GM23338 (cell line): ENCODE measurements at regions not wholly inside any gene's neighbourhood (a gene's known extent, or its start where the extent isn't known, plus 50 kb on each side); places are given as distances from the start of the nearest gene placed in this dataset.

Source experiments
- ATAC-seq: fragments of 200-7000 bp; cut with Tn5 transposase; 3 replicates; pipeline ENCODE4 v1.9.1; 2020
- DNase-seq: peaks from one replicate; pipeline ENCODE4 v3.0.0-alpha.2; 2015; ENCODE audit warnings: low spot score
- H2AFZ ChIP-seq: fragments of 200-600 bp; sonication (generic); 2 replicates; pipeline ENCODE4 v1.8.0; 2016; ENCODE audit warnings: antibody characterized with exemption, mild to moderate bottlenecking, moderate library complexity
- H3F3A ChIP-seq: fragments of 200-600 bp; sonication (generic); replicated peaks from 2 replicates; pipeline ENCODE4 v1.8.0; 2017; ENCODE audit warnings: antibody characterized with exemption, mixed run types, low read depth
- H3K27ac ChIP-seq: fragments of 200-600 bp; sonication (generic); 2 replicates; pipeline ENCODE4 v1.6.1; 2016; ENCODE audit warnings: low read depth
- H3K27me3 ChIP-seq: fragments of 200-600 bp; sonication (generic); 2 replicates; pipeline ENCODE4 v1.8.0; 2016; ENCODE audit warnings: mild to moderate bottlenecking, mixed run types, moderate library complexity; ENCODE audit not compliant: insufficient read depth
- H3K36me3 ChIP-seq: fragments of 200-600 bp; sonication (generic); 2 replicates; pipeline ENCODE4 v1.8.0; 2016; ENCODE audit warnings: mild to moderate bottlenecking; ENCODE audit not compliant: insufficient read depth
- H3K4me1 ChIP-seq: fragments of 200-600 bp; sonication (generic); 2 replicates; pipeline ENCODE4 v1.8.0; 2016; ENCODE audit warnings: mild to moderate bottlenecking, moderate library complexity; ENCODE audit not compliant: insufficient read depth
- H3K4me2 ChIP-seq: fragments of 200-600 bp; sonication (generic); 2 replicates; pipeline ENCODE4 v1.7.1; 2017; ENCODE audit warnings: mixed run types
- H3K4me3 ChIP-seq: fragments of 200-600 bp; sonication (generic); 2 replicates; pipeline ENCODE4 v1.6.1; 2016; ENCODE audit warnings: mixed run types
- H3K79me2 ChIP-seq: fragments of 200-600 bp; sonication (generic); replicated peaks from 2 replicates; pipeline ENCODE4 v1.8.0; 2017; ENCODE audit warnings: mild to moderate bottlenecking; ENCODE audit not compliant: insufficient read depth
- H3K9me2 ChIP-seq: fragments of 200-600 bp; sonication (generic); 2 replicates; pipeline ENCODE4 v1.8.0; 2017; ENCODE audit not compliant: insufficient read depth
- H4K20me1 ChIP-seq: fragments of 200-600 bp; sonication (generic); replicated peaks from 2 replicates; pipeline ENCODE4 v1.8.0; 2017; ENCODE audit warnings: mild to moderate bottlenecking; ENCODE audit not compliant: insufficient read depth
- H3K27ac Mint-ChIP-seq: 2 replicates; pipeline ENCODE4 v1.8.0; 2020; ENCODE audit warnings: inconsistent platforms, mild to moderate bottlenecking, moderate library complexity, mixed read lengths
- H3K27me3 Mint-ChIP-seq: 3 replicates; pipeline ENCODE4 v1.8.0; 2022; ENCODE audit warnings: low read depth, mild to moderate bottlenecking, moderate library complexity, mixed read lengths, inconsistent platforms; ENCODE audit not compliant: insufficient read depth, poor library complexity
- H3K36me3 Mint-ChIP-seq: 3 replicates; pipeline ENCODE4 v1.8.0; 2021; ENCODE audit warnings: low read depth, mild to moderate bottlenecking, inconsistent platforms, moderate library complexity, mixed read lengths
- H3K4me1 Mint-ChIP-seq: 3 replicates; pipeline ENCODE4 v1.8.0; 2020; ENCODE audit warnings: mild to moderate bottlenecking, inconsistent platforms, mixed read lengths
- H3K4me3 Mint-ChIP-seq: 3 replicates; pipeline ENCODE4 v1.8.0; 2021; ENCODE audit warnings: moderate library complexity, mild to moderate bottlenecking, inconsistent platforms, mixed read lengths
- H3K9me3 Mint-ChIP-seq: 3 replicates; pipeline ENCODE4 v1.8.0; 2020; ENCODE audit warnings: moderate library complexity, mild to moderate bottlenecking, inconsistent platforms, mixed read lengths
- CREB1 ChIP-seq: fragments of 250-450 bp; sonication (Bioruptor Pico); IDR thresholded peaks from 2 replicates; pipeline ENCODE4 v1.5.0; 2020; ENCODE audit warnings: low read depth, mild to moderate bottlenecking, moderate library complexity
- EZH2 ChIP-seq: fragments of 200-600 bp; sonication (generic); IDR thresholded peaks from one replicate; pipeline ENCODE4 v1.8.0; 2017; ENCODE audit warnings: antibody characterized with exemption, mild to moderate bottlenecking, low read depth; ENCODE audit not compliant: unreplicated experiment
- EZH2phosphoT487 ChIP-seq: fragments of 200-600 bp; sonication (generic); IDR thresholded peaks from one replicate; pipeline ENCODE4 v1.8.1; 2018; ENCODE audit warnings: antibody characterized with exemption; ENCODE audit not compliant: unreplicated experiment
- JUNB ChIP-seq: IDR thresholded peaks from one replicate; pipeline ENCODE4 v1.6.1; 2016; ENCODE audit warnings: antibody characterized with exemption; ENCODE audit not compliant: unreplicated experiment
- NANOG ChIP-seq: IDR thresholded peaks from 2 replicates; pipeline ENCODE4 v1.6.1; 2016; ENCODE audit warnings: antibody characterized with exemption, borderline replicate concordance
- POLR2AphosphoS5 ChIP-seq: IDR thresholded peaks from 2 replicates; pipeline ENCODE4 v1.6.1; 2016; ENCODE audit warnings: antibody characterized with exemption, low read depth
- STAT1 ChIP-seq: IDR thresholded peaks from one replicate; pipeline ENCODE4 v1.6.1; 2016; ENCODE audit warnings: antibody characterized with exemption; ENCODE audit not compliant: unreplicated experiment
- ZNF114 ChIP-seq: fragments of 250-450 bp; sonication (Bioruptor Pico); IDR thresholded peaks from 2 replicates; pipeline ENCODE4 v1.5.0; 2020; ENCODE audit warnings: mild to moderate bottlenecking, moderate library complexity
- ZNF331 ChIP-seq: fragments of 250-450 bp; sonication (Bioruptor Pico); IDR thresholded peaks from 2 replicates; pipeline ENCODE4 v1.5.0; 2020; ENCODE audit warnings: low read depth, mild to moderate bottlenecking, moderate library complexity
- ZNF462 ChIP-seq: fragments of 250-450 bp; sonication (Bioruptor Pico); IDR thresholded peaks from 2 replicates; pipeline ENCODE4 v1.5.0; 2020; ENCODE audit warnings: mild to moderate bottlenecking, moderate library complexity
- TF ChIP-seq, protein P1 (sequence below): IDR thresholded peaks from one replicate; pipeline ENCODE4 v1.6.1; 2018; ENCODE audit warnings: antibody characterized with exemption; ENCODE audit not compliant: unreplicated experiment
- TF ChIP-seq, protein P2 (sequence below), 2 experiments: fragments of 200-600 bp in 1 of 2; sonication (generic) in 1 of 2; conservative IDR thresholded peaks; 2 replicates each; pipeline versions ENCODE4 v1.5.1 to v1.6.1; 2016 to 2017; ENCODE audit warnings: antibody characterized with exemption in 2 of 2, low read depth in 2 of 2, mild to moderate bottlenecking in 2 of 2, moderate library complexity in 1 of 2
- TF ChIP-seq, protein P3 (sequence below): IDR thresholded peaks from 2 replicates; pipeline ENCODE4 v1.6.1; 2016; ENCODE audit warnings: antibody characterized with exemption

DNA sequence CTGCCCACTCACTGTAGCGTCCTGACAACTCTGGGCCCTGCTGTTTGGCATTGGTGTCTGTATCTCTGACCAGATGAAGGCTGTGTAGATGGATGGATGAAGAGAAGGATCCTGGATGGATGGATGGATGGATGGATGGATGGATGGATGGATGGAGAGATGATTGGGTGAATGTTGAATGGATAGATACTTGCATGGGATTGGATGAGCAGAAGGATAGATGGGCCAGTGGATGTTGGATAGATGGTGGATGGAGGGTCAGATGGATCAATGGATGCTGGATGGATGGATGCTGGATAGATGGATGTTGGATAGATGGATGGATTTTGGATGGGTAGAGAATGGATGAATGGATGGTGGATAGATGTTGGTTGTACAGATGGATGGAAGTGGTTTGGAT lies 179.6 kb upstream of the GSE1 start:
- Histone ChIP-seq H3K9me2 (no peaks in the 10 kb centered on the region), H3K4me2 (no peak overlapping the region), H4K20me1 (no peaks in the 10 kb centered on the region), H3K27me3 (no peaks in the 10 kb centered on the region), H3K27ac (no peak overlapping the region), H3F3A (peaks cover 17% of the 10 kb centered on the region), H3K79me2 (no peaks in the 10 kb centered on the region), H3K4me1 (peaks cover 25% of the 10 kb centered on the region), H3K4me3 (no peak overlapping the region), H2AFZ (no peak overlapping the region), H3K36me3 (no peaks in the 10 kb centered on the region)
- TF ChIP-seq JUNB (no peak), NANOG (no peak), ZNF114 (no peak), ZNF331 (no peak), STAT1 (no peak), EZH2phosphoT487 (no peak), ZNF462 (CRISPR knock-in tag) (no peak), CREB1 (CRISPR knock-in tag) (no peak), EZH2 (no peak), POLR2AphosphoS5 (no peak)
- TF ChIP-seq, protein P1, sequence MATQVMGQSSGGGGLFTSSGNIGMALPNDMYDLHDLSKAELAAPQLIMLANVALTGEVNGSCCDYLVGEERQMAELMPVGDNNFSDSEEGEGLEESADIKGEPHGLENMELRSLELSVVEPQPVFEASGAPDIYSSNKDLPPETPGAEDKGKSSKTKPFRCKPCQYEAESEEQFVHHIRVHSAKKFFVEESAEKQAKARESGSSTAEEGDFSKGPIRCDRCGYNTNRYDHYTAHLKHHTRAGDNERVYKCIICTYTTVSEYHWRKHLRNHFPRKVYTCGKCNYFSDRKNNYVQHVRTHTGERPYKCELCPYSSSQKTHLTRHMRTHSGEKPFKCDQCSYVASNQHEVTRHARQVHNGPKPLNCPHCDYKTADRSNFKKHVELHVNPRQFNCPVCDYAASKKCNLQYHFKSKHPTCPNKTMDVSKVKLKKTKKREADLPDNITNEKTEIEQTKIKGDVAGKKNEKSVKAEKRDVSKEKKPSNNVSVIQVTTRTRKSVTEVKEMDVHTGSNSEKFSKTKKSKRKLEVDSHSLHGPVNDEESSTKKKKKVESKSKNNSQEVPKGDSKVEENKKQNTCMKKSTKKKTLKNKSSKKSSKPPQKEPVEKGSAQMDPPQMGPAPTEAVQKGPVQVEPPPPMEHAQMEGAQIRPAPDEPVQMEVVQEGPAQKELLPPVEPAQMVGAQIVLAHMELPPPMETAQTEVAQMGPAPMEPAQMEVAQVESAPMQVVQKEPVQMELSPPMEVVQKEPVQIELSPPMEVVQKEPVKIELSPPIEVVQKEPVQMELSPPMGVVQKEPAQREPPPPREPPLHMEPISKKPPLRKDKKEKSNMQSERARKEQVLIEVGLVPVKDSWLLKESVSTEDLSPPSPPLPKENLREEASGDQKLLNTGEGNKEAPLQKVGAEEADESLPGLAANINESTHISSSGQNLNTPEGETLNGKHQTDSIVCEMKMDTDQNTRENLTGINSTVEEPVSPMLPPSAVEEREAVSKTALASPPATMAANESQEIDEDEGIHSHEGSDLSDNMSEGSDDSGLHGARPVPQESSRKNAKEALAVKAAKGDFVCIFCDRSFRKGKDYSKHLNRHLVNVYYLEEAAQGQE, result no peak
- TF ChIP-seq, protein P2, sequence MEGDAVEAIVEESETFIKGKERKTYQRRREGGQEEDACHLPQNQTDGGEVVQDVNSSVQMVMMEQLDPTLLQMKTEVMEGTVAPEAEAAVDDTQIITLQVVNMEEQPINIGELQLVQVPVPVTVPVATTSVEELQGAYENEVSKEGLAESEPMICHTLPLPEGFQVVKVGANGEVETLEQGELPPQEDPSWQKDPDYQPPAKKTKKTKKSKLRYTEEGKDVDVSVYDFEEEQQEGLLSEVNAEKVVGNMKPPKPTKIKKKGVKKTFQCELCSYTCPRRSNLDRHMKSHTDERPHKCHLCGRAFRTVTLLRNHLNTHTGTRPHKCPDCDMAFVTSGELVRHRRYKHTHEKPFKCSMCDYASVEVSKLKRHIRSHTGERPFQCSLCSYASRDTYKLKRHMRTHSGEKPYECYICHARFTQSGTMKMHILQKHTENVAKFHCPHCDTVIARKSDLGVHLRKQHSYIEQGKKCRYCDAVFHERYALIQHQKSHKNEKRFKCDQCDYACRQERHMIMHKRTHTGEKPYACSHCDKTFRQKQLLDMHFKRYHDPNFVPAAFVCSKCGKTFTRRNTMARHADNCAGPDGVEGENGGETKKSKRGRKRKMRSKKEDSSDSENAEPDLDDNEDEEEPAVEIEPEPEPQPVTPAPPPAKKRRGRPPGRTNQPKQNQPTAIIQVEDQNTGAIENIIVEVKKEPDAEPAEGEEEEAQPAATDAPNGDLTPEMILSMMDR (conservative IDR thresholded peaks at IDR 0.05; ENCODE audit: low read depth in 2 of 2), result no peak
- TF ChIP-seq, protein P3, sequence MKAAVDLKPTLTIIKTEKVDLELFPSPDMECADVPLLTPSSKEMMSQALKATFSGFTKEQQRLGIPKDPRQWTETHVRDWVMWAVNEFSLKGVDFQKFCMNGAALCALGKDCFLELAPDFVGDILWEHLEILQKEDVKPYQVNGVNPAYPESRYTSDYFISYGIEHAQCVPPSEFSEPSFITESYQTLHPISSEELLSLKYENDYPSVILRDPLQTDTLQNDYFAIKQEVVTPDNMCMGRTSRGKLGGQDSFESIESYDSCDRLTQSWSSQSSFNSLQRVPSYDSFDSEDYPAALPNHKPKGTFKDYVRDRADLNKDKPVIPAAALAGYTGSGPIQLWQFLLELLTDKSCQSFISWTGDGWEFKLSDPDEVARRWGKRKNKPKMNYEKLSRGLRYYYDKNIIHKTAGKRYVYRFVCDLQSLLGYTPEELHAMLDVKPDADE, result no peak
- no peaks in the 10 kb centered on the region; the same call in 2 of the 3 replicates for H3K36me3 Mint-ChIP-seq
- H3K27ac Mint-ChIP-seq, result no peak overlapping the region
- H3K27me3 Mint-ChIP-seq, result peaks cover 27% of the 10 kb centered on the region
- ATAC-seq (no peak), DNase-seq (no peak)
- no peak overlapping the region for H3K4me3 Mint-ChIP-seq
- H3K9me3 Mint-ChIP-seq, result no peaks in the 10 kb centered on the region
- peaks cover 29% of the 10 kb centered on the region for H3K4me1 Mint-ChIP-seq
